HG03060 (cell line): ENCODE measurements at regions not wholly inside any gene's neighbourhood (a gene's known extent, or its start where the extent isn't known, plus 50 kb on each side); places are given as distances from the start of the nearest gene placed in this dataset.
A peak's percentile ranks its signal among the peaks of the same experiment; 100 is the strongest.
"Not testable (repeated sequence)": the region's sequence is repeated elsewhere in the genome, so short reads cannot be mapped to it uniquely, and the experiment has no call there.

Experiments used
- ATAC-seq: cut with Tn5 transposase; IDR thresholded peaks from one replicate; pipeline ENCODE4 v1.9.1; 2021; ENCODE audit warnings: low read depth, moderate number of reproducible peaks; ENCODE audit not compliant: unreplicated experiment

GRCh38 chr14:24744641-24745040 lies 110.7 kb upstream of the GZMB start:
- ATAC-seq = no peak

- ATAC-seq = no peak
Measured at GRCh38 chr14:24741871-24742270, 107.9 kb upstream of the GZMB start.

DNA sequence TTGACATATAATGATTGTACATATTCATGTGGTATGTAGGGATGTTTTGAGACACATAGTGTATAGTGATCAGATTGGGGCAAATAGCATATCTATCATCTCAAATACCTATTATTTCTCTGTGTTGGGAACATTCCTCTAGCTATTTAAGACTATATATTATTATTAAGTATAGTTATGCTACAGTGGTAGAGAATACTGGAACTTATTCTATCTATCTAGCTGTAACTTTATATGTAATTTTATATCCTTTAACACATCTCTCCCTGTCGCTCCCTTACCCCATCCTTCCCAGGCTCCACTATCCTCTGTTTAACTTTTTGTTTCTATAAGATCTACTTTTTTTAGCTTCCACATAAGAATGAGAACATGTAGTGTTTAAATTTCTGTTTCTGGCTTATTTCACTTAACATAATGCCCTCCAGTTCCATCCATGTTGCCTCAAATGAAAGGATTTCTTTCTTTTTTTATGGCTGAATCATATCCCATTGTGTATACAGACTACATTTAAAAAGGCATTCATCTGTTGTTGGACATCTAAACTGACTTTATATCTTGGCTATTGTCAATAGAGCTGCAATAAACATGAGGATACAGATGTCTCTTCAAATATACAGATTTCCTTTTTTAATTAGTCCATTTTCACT lies 102.1 kb upstream of the GZMB start:
- ATAC-seq = no peak

GRCh38 chr14:24734917-24735500 lies 101.0 kb upstream of the GZMB start:
- ATAC-seq = no peak

DNA sequence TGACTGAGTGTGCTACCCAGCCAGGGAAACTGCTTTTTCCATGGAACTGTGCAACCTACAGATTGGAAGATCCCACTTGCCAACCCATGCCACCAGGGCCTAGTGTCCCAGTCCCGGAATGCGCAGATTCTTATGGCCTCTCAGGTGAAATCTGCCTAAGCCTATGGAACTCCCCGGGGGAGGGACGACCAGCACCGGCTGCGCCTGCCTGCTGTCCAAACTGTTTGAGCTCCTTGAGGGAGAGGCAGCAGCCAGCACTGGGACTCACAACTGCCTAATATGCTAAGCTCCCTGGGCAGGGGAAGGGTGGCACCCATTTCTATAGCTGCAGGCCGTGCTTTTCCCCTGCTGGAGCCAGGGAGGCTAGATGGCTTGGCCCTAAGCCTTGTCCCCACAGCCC lies 92.5 kb upstream of the GZMB start:
- no peak for ATAC-seq

- no peak for ATAC-seq
Measured at GRCh38 chr14:24725311-24725710, 91.3 kb upstream of the GZMB start.

GRCh38 chr14:24721775-24722174 lies 87.8 kb upstream of the GZMB start:
- no peak for ATAC-seq

DNA sequence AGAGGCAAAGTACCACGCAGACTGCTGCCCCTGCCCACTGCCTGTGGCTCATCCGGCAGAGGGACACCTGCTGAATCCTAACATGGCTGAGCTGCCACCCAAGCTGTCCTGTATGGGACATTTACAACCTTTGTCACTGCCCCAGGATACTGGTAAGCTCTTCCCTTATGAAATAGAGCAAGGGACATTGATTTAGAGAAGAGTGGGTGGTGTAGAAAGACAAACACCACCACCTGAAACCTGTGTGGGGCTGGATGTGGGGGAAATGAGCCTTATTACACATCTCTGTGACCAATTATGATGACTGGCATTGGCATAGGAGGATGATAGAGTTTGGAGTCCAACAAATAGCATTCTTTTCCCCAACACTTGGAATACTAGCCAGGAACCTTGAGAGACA lies 81.2 kb upstream of the GZMB start:
- no peak for ATAC-seq

DNA sequence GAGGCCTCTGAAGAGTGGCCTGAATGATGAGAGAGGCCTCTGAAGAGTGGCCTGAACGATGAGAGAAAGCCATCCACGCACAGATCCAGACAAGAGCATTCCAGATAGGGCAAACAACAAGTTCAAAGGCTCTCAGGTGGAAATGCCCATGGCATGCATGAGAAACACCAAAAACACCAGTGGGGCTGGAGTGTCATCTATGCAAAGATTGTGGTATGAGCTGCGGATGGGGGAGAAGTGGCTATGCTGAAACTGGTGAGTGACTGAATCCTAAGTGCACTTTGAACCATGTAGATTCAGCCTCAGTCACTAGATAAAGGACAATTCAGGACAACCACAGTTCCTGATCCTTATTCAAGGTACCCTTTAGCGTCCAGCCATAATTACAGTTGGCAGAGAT lies 79.4 kb upstream of the GZMB start:
- no peak for ATAC-seq

DNA sequence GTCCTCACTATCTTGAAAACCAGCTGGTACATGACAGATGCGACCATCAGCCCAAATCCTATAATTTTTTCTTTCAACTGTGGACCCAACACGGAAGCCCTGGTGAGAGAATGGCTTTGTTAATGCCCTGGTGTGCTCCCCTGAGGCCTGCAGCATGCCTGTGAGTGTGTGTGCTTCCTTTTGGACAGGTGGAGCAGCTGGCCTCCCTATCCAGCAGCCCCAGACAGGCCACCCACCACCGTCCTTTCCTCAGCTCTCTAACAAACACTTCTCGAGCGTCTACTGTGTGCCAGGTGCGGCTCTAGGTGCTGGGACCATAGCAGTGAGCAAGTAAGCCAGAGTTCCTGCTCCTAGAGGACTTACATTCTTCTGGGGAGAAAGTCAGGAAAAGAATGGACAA lies 78.9 kb upstream of the GZMB start:
- ATAC-seq = no peak

DNA sequence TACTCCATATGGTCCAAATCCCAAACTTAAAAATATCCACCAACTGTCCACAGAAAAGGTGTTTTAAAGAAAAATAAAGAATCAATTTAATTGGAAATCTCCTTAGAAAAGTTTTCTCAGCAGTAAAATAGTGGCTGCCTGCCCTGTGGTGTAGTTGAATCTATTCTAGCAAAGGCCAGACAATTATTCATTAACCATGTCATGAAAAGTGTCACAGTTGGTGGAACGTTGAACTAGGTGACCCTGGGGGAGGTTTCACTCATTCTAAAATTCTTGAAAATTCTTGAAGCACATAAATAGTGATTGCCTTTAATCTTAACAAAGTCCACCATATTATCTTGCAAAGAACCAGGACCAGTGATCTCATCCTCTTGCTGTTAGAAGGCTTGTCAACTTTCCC lies 78.4 kb upstream of the GZMB start:
- no peak for ATAC-seq

DNA sequence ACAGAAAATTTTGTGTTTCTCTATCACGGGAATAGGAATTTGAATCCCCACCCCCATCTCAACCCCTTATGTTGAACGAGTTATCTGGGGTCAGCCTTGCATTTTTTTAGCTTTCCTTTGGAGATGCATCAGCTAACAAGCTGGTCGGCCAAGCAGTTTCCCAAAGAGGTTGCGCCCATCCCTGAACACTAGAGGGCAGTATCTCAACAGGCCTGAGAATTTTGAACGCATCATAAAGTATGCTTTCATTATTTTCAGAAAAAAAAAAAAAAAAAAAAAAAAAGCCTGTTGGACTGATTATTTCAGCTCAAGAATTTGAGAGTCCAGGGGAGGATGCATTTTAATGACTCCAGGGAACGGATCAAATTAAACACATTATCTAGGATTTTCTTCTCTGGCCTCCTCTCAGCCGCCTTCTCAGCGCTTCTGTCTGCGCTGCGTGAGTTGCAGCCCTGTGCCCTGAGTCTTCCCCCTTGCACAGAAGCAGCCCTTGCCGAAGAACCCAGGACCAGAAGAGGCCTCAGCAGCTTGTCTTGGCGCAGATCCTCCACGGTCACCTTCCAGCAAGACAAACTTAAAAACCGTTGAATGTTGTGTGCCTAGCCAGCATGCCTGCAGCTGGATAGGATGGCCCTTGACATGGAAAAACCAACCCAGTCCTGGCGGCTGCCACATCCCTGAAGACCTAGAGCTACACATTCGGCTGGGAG lies 76.6 kb upstream of the GZMB start:
- ATAC-seq = no peak

DNA sequence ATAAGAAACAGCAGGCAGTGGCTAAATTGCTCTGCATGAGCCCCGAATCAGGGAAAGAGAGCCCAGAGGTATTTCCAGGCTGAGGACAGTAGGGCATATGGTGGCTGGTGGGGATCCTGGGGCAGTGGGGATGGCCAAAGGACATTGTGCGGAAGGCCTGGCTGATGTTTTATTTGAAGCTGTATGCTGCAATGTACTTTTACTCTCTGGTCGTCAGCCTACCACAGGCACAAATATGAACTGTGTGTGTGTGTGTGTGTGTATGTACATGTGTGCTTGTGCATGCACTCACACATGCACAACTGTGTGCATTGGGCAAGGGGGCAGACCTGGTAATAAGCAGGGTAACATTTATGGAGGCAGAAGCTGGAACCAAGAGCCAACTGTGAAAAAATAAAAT lies 74.7 kb upstream of the GZMB start:
- ATAC-seq = no peak

GRCh38 chr14:24706351-24706750 lies 72.4 kb upstream of the GZMB start:
- no peak for ATAC-seq

- ATAC-seq = peak; percentile 86
Measured at GRCh38 chr14:24705840-24706239, 71.8 kb upstream of the GZMB start.

DNA sequence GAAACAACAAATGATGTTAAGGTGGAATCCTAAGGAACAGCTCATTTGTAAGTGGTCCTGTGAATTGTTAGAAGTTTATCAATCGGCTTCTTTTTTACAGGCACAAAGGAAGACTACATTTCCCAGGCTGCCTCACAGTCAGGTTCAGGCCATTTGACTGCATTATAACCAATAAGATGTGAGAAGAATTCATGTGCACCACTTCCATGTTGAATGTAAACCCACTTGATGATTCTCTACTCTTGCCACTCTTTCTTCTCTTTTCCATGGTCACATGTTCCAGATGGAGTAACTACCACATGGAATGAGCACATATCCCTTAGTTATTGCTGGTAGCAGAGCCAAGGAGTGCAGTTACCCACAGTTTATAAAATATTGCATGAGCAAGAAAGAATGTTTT lies 67.1 kb upstream of the GZMB start:
- ATAC-seq = no peak

GRCh38 chr14:24700511-24700910 lies 66.5 kb upstream of the GZMB start:
- no peak for ATAC-seq

DNA sequence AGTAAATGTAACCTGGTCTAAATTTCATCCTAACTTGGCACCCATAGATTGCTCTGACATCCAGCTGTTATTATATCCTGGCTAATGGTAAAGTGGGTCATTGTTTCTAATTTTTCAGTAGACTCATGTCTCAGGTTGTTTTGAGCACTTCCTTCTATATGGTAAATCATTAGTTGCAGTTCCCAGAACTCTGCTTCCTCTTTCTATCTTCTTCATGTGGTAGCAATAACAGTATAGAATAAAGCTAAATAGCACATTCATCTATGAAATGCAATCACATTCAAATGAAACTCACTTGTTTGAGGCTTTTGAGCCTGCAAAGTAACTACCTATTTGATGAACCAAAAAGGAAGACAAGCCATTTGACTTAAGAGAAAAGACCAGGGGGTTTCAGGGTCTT lies 65.1 kb upstream of the GZMB start:
- peak; percentile 61 for ATAC-seq

- not testable (repeated sequence) for ATAC-seq
Measured at GRCh38 chr14:24696280-24696920, 62.4 kb upstream of the GZMB start.

DNA sequence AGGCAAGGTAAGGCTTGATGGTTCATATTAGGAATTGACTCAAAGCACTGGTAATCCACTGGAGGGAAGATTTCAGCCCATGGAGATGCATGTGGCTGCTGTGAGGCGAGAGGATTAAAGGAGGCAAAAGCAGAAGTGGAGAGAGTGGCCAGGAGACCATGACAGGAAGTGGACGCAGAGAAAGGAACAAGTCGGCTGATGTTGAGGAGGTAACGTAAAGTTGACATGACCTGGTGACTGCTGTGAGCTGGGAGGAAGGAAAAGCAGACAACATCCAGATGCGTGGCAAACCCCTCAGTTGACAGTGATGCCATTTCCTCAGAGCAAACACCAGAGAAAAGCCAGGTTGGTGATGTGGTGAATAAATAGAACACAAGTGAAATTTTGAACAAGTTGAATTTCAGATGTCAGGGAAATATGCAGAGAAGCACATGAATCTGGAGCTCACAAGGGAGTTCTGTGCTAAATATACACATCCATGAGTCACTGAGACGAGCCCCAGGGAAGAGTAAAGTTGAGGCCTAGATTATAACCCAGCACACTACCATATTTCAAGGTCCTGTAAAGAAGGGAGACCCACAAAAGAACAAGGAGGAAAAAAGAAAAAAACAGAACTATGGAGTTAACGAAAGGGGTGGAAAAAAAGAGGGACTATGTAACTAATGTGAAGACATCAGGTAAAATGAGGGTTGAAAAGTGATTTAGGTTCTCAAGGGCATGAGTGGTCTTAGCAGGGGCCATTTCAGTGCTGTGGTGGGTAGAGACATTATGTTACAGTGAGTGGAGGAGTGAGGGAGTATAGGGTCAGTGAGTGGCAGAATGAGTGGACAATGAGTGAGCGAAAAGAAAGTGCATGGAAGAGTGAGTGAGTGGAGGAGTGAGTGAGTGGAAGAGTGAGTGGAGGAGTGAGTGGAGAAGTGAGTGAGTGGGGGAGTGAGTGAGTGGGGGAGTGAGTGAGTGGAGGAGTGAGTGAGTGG lies 61.6 kb upstream of the GZMB start:
- ATAC-seq = no peak
